OCI-LY1 (cell line): ENCODE measurements at regions not wholly inside any gene's neighbourhood (a gene's known extent, or its start where the extent isn't known, plus 50 kb on each side); places are given as distances from the start of the nearest gene placed in this dataset.

Experiments used
- CTCF ChIP-seq: fragments of 200-600 bp; sonication (generic), shearing (Covaris generic); IDR thresholded peaks from 2 replicates; pipeline ENCODE4 v1.5.1; 2017; ENCODE audit warnings: mild to moderate bottlenecking, antibody characterized with exemption, low read length, moderate library complexity, mixed read lengths
- EZH2 ChIP-seq: fragments of 200-600 bp; sonication (generic), shearing (Covaris generic); IDR thresholded peaks from 2 replicates; pipeline ENCODE4 v1.8.0; 2017; ENCODE audit warnings: borderline replicate concordance, mixed run types, mild to moderate bottlenecking, antibody characterized with exemption, low read length, moderate library complexity, mixed read lengths

GRCh38 chr6:91141346-91141745, 554.5 kb upstream of the MAP3K7 start:
- TF ChIP-seq CTCF (no peak), EZH2 (no peak)
